MM.1S (cell line): ENCODE measurements at regions not wholly inside any gene's neighbourhood (a gene's known extent, or its start where the extent isn't known, plus 50 kb on each side); places are given as distances from the start of the nearest gene placed in this dataset.

ENCODE experiments used
- CTCF ChIP-seq: fragments of 300-600 bp; sonication (generic); IDR thresholded peaks from 2 replicates; pipeline ENCODE4 v1.5.1; 2016; ENCODE audit warnings: antibody characterized with exemption, low read length, mixed read lengths
- EZH2 ChIP-seq: fragments of 300-600 bp; sonication (generic); optimal IDR thresholded peaks from 2 replicates; pipeline ENCODE3; 2017; ENCODE audit warnings: low read depth, mild to moderate bottlenecking, antibody characterized with exemption, low read length, mixed read lengths
- EZH2phosphoT487 ChIP-seq: fragments of 300-600 bp; sonication (generic); IDR thresholded peaks from 2 replicates; pipeline ENCODE4 v1.6.1; 2018; ENCODE audit warnings: antibody characterized with exemption, low read length

GRCh38 chr6:79396625-79397024, 140.6 kb downstream of the LCA5 start:
- TF ChIP-seq CTCF (no peak), EZH2phosphoT487 (no peak), EZH2 (no peak)
